ENCODE measurements at regions not wholly inside any gene's neighbourhood (a gene's known extent, or its start where the extent isn't known, plus 50 kb on each side); places are given as distances from the start of the nearest gene placed in this dataset.
"Not testable (repeated sequence)": the region's sequence is repeated elsewhere in the genome, so short reads cannot be mapped to it uniquely, and the experiment has no call there.

GRCh38 chr7:67653856-67654454 lies 657.3 kb downstream of the TYW1 start:
- no peak for DNase-seq

GRCh38 chr7:67654642-67655041 lies 658.0 kb downstream of the TYW1 start:
- Histone ChIP-seq H3K9me3 (no peaks in the 10 kb centered on the region), H3K4me1 (no peaks in the 10 kb centered on the region), H3K36me3 (no peaks in the 10 kb centered on the region), H3K4me3 (ENCODE audit: low read depth, low read length) (no peak overlapping the region), H3K27me3 (no peaks in the 10 kb centered on the region)
- no peak for TF ChIP-seq CTCF (IDR thresholded peaks at IDR 0.05; ENCODE audit: low read depth, low read length)
- no peak for DNase-seq

More at GRCh38 chr7:67653856-67654454, 657.3 kb downstream of the TYW1 start:
- TF ChIP-seq CTCF (IDR thresholded peaks at IDR 0.05; ENCODE audit: low read depth, low read length) = no peak
- no peaks in the 10 kb centered on the region for H3K4me1 ChIP-seq
- H3K9me3 ChIP-seq = no peaks in the 10 kb centered on the region
- no peaks in the 10 kb centered on the region for H3K27me3 ChIP-seq
- H3K36me3 ChIP-seq = no peaks in the 10 kb centered on the region
- H3K4me3 ChIP-seq (ENCODE audit: low read depth, low read length) = no peak overlapping the region

- H3K4me3 ChIP-seq (ENCODE audit: low read depth, low read length) = no peak overlapping the region
- H3K9me3 ChIP-seq = no peaks in the 10 kb centered on the region
- no peaks in the 10 kb centered on the region for H3K36me3 ChIP-seq
- no peak for DNase-seq
- H3K27me3 ChIP-seq = no peaks in the 10 kb centered on the region
- no peaks in the 10 kb centered on the region for H3K4me1 ChIP-seq
- TF ChIP-seq CTCF (IDR thresholded peaks at IDR 0.05; ENCODE audit: low read depth, low read length) = no peak
Measured at GRCh38 chr7:67655168-67655567, 658.5 kb downstream of the TYW1 start.

GRCh38 chr7:67659091-67659490 lies 662.5 kb downstream of the TYW1 start:
- Histone ChIP-seq H3K9me3 (no peaks in the 10 kb centered on the region), H3K36me3 (no peaks in the 10 kb centered on the region), H3K4me1 (no peaks in the 10 kb centered on the region), H3K27me3 (no peaks in the 10 kb centered on the region), H3K4me3 (ENCODE audit: low read depth, low read length) (no peak overlapping the region)
- no peak for DNase-seq
- no peak for TF ChIP-seq CTCF (IDR thresholded peaks at IDR 0.05; ENCODE audit: low read depth, low read length)

- TF ChIP-seq CTCF (IDR thresholded peaks at IDR 0.05; ENCODE audit: low read depth, low read length) = no peak
- Histone ChIP-seq H3K4me1 (no peaks in the 10 kb centered on the region), H3K27me3 (no peaks in the 10 kb centered on the region), H3K36me3 (no peaks in the 10 kb centered on the region), H3K9me3 (no peaks in the 10 kb centered on the region), H3K4me3 (ENCODE audit: low read depth, low read length) (no peak overlapping the region)
- DNase-seq = no peak
Measured at GRCh38 chr7:67662804-67663203, 666.2 kb downstream of the TYW1 start.

- no peaks in the 10 kb centered on the region for H3K9me3 ChIP-seq
- H3K27me3 ChIP-seq = no peaks in the 10 kb centered on the region
- DNase-seq = no peak
- no peaks in the 10 kb centered on the region for H3K36me3 ChIP-seq
- no peak for TF ChIP-seq CTCF (IDR thresholded peaks at IDR 0.05; ENCODE audit: low read depth, low read length)
- H3K4me1 ChIP-seq = no peaks in the 10 kb centered on the region
- no peak overlapping the region for H3K4me3 ChIP-seq (ENCODE audit: low read depth, low read length)
Measured at GRCh38 chr7:67663644-67664043, 667.0 kb downstream of the TYW1 start.

- H3K9me3 ChIP-seq; H3K27me3 ChIP-seq; DNase-seq; H3K4me1 ChIP-seq; H3K4me3 ChIP-seq (ENCODE audit: low read depth, low read length); H3K36me3 ChIP-seq: not testable (repeated sequence)
Measured at GRCh38 chr7:67666359-67666758, 669.7 kb downstream of the TYW1 start.
